ENCODE measurements at regions not wholly inside any gene's neighbourhood (a gene's known extent, or its start where the extent isn't known, plus 50 kb on each side); places are given as distances from the start of the nearest gene placed in this dataset.
"Not testable (repeated sequence)": the region's sequence is repeated elsewhere in the genome, so short reads cannot be mapped to it uniquely, and the experiment has no call there.

DNA sequence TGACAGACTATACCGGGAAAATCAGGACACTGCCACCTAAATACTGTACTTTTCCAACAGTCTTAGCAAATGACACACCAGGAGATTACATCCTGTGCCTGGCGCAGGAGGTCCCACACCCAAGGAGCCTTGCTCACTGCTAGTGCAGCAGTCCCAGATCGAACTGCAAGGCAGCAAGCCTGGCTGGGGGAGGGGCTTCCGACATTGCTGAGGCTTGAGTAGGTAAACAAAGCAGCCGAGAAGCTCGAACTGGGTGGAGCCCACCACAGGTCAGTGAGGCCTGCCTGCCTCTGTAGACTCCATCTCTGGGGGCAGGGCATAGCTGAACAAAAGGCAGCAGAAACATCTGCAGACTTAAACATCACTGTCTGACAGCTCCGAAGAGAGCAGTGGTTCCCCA lies 1360.0 kb downstream of the UQCRFS1 start:
- not testable (repeated sequence) for TF ChIP-seq POLR2AphosphoS5 (IDR thresholded peaks at IDR 0.05); CTCF (IDR thresholded peaks at IDR 0.05 in 8 of 11, conservative IDR thresholded peaks at IDR 0.05 in 3 of 11)

All from spleen (tissue), 7 donors.